IPS DF 6.9 (cell line): ENCODE measurements at regions not wholly inside any gene's neighbourhood (a gene's known extent, or its start where the extent isn't known, plus 50 kb on each side); places are given as distances from the start of the nearest gene placed in this dataset.
A peak's percentile ranks its signal among the peaks of the same experiment; 100 is the strongest.

Source experiments
- DNase-seq: peaks from one replicate; pipeline ENCODE4 v3.0.0-alpha.2; 2013; ENCODE audit warnings: low read depth, low spot score
- H3K27ac ChIP-seq: one replicate; pipeline ENCODE4 v1.5.1; 2013; ENCODE audit warnings: low read length, control low read depth
- H3K27me3 ChIP-seq: 2 replicates; pipeline ENCODE4 v1.6.1; 2013; ENCODE audit warnings: mild to moderate bottlenecking, low read length; ENCODE audit not compliant: control insufficient read depth, insufficient read depth
- H3K36me3 ChIP-seq: 2 replicates; pipeline ENCODE4 v1.6.1; 2013; ENCODE audit warnings: low read length; ENCODE audit not compliant: control insufficient read depth, insufficient read depth
- H3K4me1 ChIP-seq: 2 replicates; pipeline ENCODE4 v1.6.1; 2013; ENCODE audit warnings: low read length; ENCODE audit not compliant: control insufficient read depth, insufficient read depth
- H3K4me3 ChIP-seq: 2 replicates; pipeline ENCODE4 v1.5.1; 2013; ENCODE audit warnings: mild to moderate bottlenecking, low read length
- H3K9me3 ChIP-seq: 2 replicates; pipeline ENCODE4 v1.6.1; 2013; ENCODE audit warnings: low read length, inconsistent platforms; ENCODE audit not compliant: control insufficient read depth, insufficient read depth
- WGBS: extraction: QIAGEN DNeasy Blood & Tissue Kit; methylation state at CpG from one replicate; pipeline ENCODE4 v1.1.7; 2013; ENCODE audit warnings: mixed read lengths, missing lambda C conversion rate; ENCODE audit not compliant: insufficient read length, insufficient coverage; 5-methylcytosine and 5-hydroxymethylcytosine counted together

DNA sequence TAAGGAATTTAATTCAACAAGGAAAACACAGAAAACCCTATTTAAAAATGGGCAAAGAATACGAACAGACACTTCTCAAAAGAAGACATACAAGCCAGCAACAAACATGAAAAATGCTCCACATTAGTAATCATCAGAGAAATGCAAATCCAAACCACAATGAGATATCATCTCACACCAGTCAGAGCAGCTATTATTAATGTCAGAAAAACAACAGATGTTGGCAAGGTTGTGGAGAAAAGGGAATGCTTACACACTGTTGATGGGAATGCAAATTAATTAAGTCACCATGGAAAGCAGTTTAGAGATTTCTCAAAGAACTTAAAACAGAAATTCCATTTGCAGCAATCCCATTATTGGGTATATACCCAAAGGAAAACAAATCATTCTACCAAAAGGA lies 55.2 kb downstream of the GCC1 start:
- no CpG with 5 or more reads among the region's 1 CpG for WGBS
- Histone ChIP-seq H3K27me3 (peaks cover 6% of the 10 kb centered on the region; the same call in 1 of the 2 replicates), H3K27ac (no peak overlapping the region), H3K36me3 (no peaks in the 10 kb centered on the region), H3K4me3 (no peak overlapping the region), H3K9me3 (no peaks in the 10 kb centered on the region), H3K4me1 (peaks cover 2% of the 10 kb centered on the region; the same call in 1 of the 2 replicates)
- no peak for DNase-seq

DNA sequence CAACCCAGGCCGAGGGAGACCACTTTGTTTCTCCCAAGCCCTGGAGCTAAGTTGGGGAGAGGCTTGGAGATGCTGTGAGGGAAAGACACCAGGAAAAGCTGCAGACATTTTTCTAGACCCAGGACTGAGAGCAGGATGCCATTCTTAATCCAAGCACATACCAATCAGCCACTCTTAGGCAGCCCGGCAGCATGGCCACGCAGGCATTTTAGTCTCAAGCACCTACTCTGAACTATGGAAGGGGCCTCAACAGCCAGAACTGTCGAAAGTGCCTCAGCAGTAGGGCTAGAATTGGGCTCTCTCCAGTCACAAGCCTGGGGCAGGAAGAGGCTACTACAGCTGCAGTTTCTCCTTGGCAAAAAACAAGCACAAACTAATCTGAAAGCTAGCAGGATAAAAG lies 57.8 kb downstream of the GCC1 start:
- WGBS: no CpG with 5 or more reads among the region's 4 CpGs
- DNase-seq: no peak
- Histone ChIP-seq H3K4me3 (no peak overlapping the region), H3K27me3 (peaks cover 6% of the 10 kb centered on the region; the same call in 1 of the 2 replicates), H3K27ac (no peak overlapping the region), H3K9me3 (no peaks in the 10 kb centered on the region), H3K36me3 (no peaks in the 10 kb centered on the region), H3K4me1 (no peaks in the 10 kb centered on the region)

GRCh38 chr7:127525866-127526480 lies 59.4 kb downstream of the GCC1 start:
- no peaks in the 10 kb centered on the region for H3K36me3 ChIP-seq
- peaks cover 6% of the 10 kb centered on the region; the same call in 1 of the 2 replicates for H3K27me3 ChIP-seq
- no peaks in the 10 kb centered on the region for H3K9me3 ChIP-seq
- no CpG with 5 or more reads among the region's 5 CpGs for WGBS
- no peak overlapping the region for H3K27ac ChIP-seq
- no peaks in the 10 kb centered on the region for H3K4me1 ChIP-seq
- H3K4me3 ChIP-seq: no peak overlapping the region
- no peak for DNase-seq

GRCh38 chr7:127516320-127516719 lies 69.1 kb downstream of the GCC1 start:
- Histone ChIP-seq H3K4me1 (no peaks in the 10 kb centered on the region), H3K27me3 (no peaks in the 10 kb centered on the region), H3K4me3 (no peak overlapping the region), H3K9me3 (no peaks in the 10 kb centered on the region), H3K36me3 (no peaks in the 10 kb centered on the region), H3K27ac (no peak overlapping the region)
- DNase-seq: no peak
- WGBS: no CpG with 5 or more reads among the region's 2 CpGs

GRCh38 chr7:127514499-127514898 lies 70.9 kb downstream of the GCC1 start:
- H3K27me3 ChIP-seq: no peaks in the 10 kb centered on the region
- no peak overlapping the region for H3K27ac ChIP-seq
- H3K9me3 ChIP-seq: no peaks in the 10 kb centered on the region
- no peaks in the 10 kb centered on the region for H3K4me1 ChIP-seq
- no peaks in the 10 kb centered on the region for H3K36me3 ChIP-seq
- no peak for DNase-seq
- no peak overlapping the region for H3K4me3 ChIP-seq

DNA sequence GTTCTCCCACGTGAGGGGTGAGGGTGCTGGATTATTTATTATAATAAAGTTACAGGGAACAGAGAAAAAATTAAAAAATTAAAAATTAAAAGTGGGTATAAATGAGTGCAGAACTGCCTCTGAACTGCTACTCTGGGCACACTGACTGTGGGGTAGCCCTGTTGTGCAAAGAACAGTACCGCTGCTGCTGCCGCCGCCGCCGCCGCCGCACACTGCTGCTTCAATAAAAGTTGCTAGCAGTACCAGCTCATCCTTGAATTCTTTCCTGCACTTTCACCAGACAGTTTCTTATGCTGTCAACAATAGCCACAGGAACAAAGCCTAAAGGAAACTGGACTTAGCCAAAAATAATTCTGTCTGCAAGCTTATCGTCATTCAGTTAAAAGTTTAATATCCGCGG lies 72.1 kb downstream of the GCC1 start:
- WGBS: no CpG with 5 or more reads among the region's 11 CpGs
- Histone ChIP-seq H3K4me3 (no peak overlapping the region), H3K4me1 (no peaks in the 10 kb centered on the region)

DNA sequence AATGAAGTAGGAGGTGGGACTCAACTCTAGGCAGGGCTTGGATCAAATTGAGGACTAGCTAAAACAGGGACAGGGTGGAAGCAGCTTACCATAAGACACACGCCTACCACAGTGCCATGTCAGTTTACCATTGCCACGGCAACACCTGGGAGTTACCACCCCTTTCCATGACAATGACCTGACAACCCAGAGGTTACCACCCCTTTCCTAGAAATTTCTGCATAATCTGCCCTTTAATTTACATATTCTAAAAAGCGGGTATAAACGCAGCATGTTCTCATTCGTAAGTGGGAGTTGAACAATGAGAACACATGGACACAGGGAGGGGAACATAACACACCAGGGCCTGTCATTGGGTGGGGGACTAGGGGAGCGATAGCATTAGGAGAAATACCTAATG lies 72.7 kb downstream of the GCC1 start:
- no peak for DNase-seq
- Histone ChIP-seq H3K27me3 (no peaks in the 10 kb centered on the region), H3K9me3 (no peaks in the 10 kb centered on the region), H3K36me3 (no peaks in the 10 kb centered on the region), H3K27ac (no peak overlapping the region), H3K4me3 (no peak overlapping the region), H3K4me1 (no peaks in the 10 kb centered on the region)
- no CpG with 5 or more reads among the region's 6 CpGs for WGBS

More for the DNA sequence above, 72.1 kb downstream of the GCC1 start:
- Histone ChIP-seq H3K36me3 (no peaks in the 10 kb centered on the region), H3K27ac (no peak overlapping the region), H3K27me3 (no peaks in the 10 kb centered on the region), H3K9me3 (no peaks in the 10 kb centered on the region)
- DNase-seq: no peak

GRCh38 chr7:127504715-127505114 lies 80.7 kb downstream of the GCC1 start:
- Histone ChIP-seq H3K4me1 (no peaks in the 10 kb centered on the region), H3K36me3 (no peaks in the 10 kb centered on the region), H3K27me3 (no peaks in the 10 kb centered on the region; the same call in 1 of the 2 replicates), H3K4me3 (no peak overlapping the region), H3K27ac (no peak overlapping the region), H3K9me3 (no peaks in the 10 kb centered on the region)
- WGBS: no CpG with 5 or more reads among the region's 4 CpGs
- DNase-seq: peak; percentile 27

DNA sequence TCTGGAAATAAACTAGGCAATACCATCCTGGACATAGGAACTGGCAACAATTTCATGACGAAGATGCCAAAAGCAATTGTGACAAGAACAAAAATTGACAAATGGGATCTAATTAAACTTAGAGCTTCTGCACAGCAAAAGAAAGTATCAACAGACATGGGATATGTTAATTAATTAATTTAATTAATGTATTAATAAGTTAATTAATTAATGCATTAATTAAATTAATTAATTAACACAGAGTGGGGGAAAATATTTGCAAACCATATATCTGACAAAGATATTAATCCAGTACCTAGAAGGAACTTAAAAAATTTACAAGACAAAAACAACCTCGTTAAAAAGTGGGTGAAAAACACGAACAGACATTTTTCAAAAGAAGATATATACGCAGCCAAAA lies 83.6 kb downstream of the GCC1 start:
- no CpG with 5 or more reads among the region's 4 CpGs for WGBS
- DNase-seq: no peak
- Histone ChIP-seq H3K27ac (no peak overlapping the region), H3K27me3 (no peaks in the 10 kb centered on the region; the same call in 1 of the 2 replicates), H3K36me3 (no peaks in the 10 kb centered on the region), H3K9me3 (no peaks in the 10 kb centered on the region), H3K4me1 (no peaks in the 10 kb centered on the region), H3K4me3 (no peak overlapping the region)

DNA sequence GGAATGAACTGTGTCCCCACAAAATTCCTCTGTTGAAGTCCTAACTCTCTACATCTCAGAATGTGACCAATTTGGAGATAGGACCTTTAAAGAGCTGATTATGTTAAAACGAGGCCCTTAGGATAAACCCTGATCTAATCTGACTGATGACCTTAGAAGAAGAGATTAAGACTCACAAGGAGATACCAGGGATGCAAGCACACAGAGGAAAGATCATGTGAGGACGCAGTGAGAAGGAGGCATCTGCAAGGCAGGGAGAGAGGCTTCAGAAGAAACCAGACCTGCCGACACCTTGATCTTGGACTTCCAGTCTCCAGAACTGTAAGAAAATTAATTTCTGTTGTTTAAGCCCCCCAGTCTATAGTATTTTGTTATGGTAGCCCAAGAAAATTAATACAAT lies 94.9 kb upstream of the ZNF800 start:
- no peak overlapping the region for H3K4me3 ChIP-seq
- H3K27me3 ChIP-seq: no peaks in the 10 kb centered on the region
- no peak overlapping the region for H3K27ac ChIP-seq
- no peak for DNase-seq
- H3K4me1 ChIP-seq: no peaks in the 10 kb centered on the region
- H3K9me3 ChIP-seq: no peaks in the 10 kb centered on the region
- WGBS: no CpG with 5 or more reads among the region's 3 CpGs
- no peaks in the 10 kb centered on the region for H3K36me3 ChIP-seq

GRCh38 chr7:127486654-127487053 lies 94.1 kb upstream of the ZNF800 start:
- Histone ChIP-seq H3K36me3 (no peaks in the 10 kb centered on the region), H3K27me3 (no peaks in the 10 kb centered on the region), H3K4me3 (no peak overlapping the region), H3K27ac (no peak overlapping the region), H3K4me1 (no peaks in the 10 kb centered on the region), H3K9me3 (no peaks in the 10 kb centered on the region)
- WGBS: no CpG with 5 or more reads among the region's 3 CpGs
- no peak for DNase-seq
